HepG2 (cell line): ENCODE measurements at regions not wholly inside any gene's neighbourhood (a gene's known extent, or its start where the extent isn't known, plus 50 kb on each side); places are given as distances from the start of the nearest gene placed in this dataset.

Experiments
- ATAC-seq: fragments of 200-7000 bp; cut with Tn5 transposase; 3 replicates; pipeline ENCODE4 v1.9.1; 2020; ENCODE audit warnings: mild to moderate bottlenecking, moderate library complexity
- BruUV-seq: library from RNA; stranded (reverse); fragments of 400-500 nt; replicated peaks from 2 replicates; lab custom pipeline; 2021; lab: Mats Ljungman, UMichigan
- CTCF ChIA-PET: fragments of 300-600 bp; formaldehyde crosslinking; extraction: SDS; loops from one replicate; lab custom pipeline; 2021; ENCODE audit warnings: low total read pairs, inconsistent platforms, low intra/inter-chr PET ratio; lab: Yijun Ruan, JAX
- POLR2A ChIA-PET: fragments of 350-600 bp; sonication (Branson Sonifier 250); formaldehyde crosslinking; loops from one replicate; lab custom pipeline; 2020; ENCODE audit warnings: antibody characterized with exemption, inconsistent platforms; lab: Yijun Ruan, JAX
- DNase-seq: peaks from one replicate; pipeline ENCODE4 v3.0.0-alpha.2; 2015; ENCODE audit warnings: low spot score
- FAIRE-seq: peaks from 3 replicates; lab custom pipeline; 2011; peaks lifted over from hg19 to GRCh38; lab: Jason Lieb, UNC
- H2AFZ ChIP-seq: one replicate; pipeline ENCODE4 v1.6.1; 2011; ENCODE audit warnings: low read length, inconsistent platforms
- H3K27ac ChIP-seq: fragments of 300-600 bp; 3 replicates; pipeline ENCODE4 v1.8.0; 2011; ENCODE audit warnings: mixed run types, mild to moderate bottlenecking, mixed read lengths, low read length, inconsistent platforms; ENCODE audit not compliant: insufficient read depth; ENCODE audit errors: extremely low read length
- H3K27me3 ChIP-seq, 2 experiments: fragments of 200-600 bp in 1 of 2; 2 replicates in 1 of 2; 3 replicates in 1 of 2; pipeline versions ENCODE4 v1.6.0 to v1.8.0; 2011; ENCODE audit warnings: low read length in 2 of 2, mild to moderate bottlenecking in 2 of 2, moderate library complexity in 2 of 2, inconsistent platforms in 1 of 2; ENCODE audit not compliant: insufficient read depth in 2 of 2, control insufficient read depth in 1 of 2
- H3K36me3 ChIP-seq, 2 experiments: fragments of 200-600 bp in 1 of 2; replicated peaks in 1 of 2; 2 replicates in 1 of 2; 3 replicates in 1 of 2; pipeline versions ENCODE4 v1.5.1 to v1.8.0; 2011; ENCODE audit warnings: low read length in 2 of 2, inconsistent platforms in 1 of 2; ENCODE audit not compliant: insufficient read depth in 2 of 2, control insufficient read depth in 1 of 2
- H3K4me1 ChIP-seq: 2 replicates; pipeline ENCODE4 v1.5.1; 2012; ENCODE audit warnings: low read length, inconsistent platforms; ENCODE audit not compliant: insufficient read depth
- H3K4me2 ChIP-seq: 2 replicates; pipeline ENCODE4 v1.6.0; 2011; ENCODE audit warnings: low read depth, low read length, inconsistent platforms
- H3K4me3 ChIP-seq, 3 experiments: fragments of 200-600 bp in 1 of 3; sonication (generic), shearing (Covaris generic) in 1 of 3; replicated peaks in 1 of 3; 2 replicates each; pipeline ENCODE4 v1.5.1; 2011 to 2016; ENCODE audit warnings: low read length in 3 of 3, inconsistent platforms in 2 of 3, low read depth in 2 of 3, mild to moderate bottlenecking in 2 of 3, control low read depth in 1 of 3, mixed read lengths in 1 of 3; ENCODE audit not compliant: insufficient read depth in 1 of 3
- H3K79me2 ChIP-seq: one replicate; pipeline ENCODE4 v1.6.1; 2011; ENCODE audit warnings: low read length, inconsistent platforms; ENCODE audit not compliant: insufficient read depth
- H3K9ac ChIP-seq: 2 replicates; pipeline ENCODE4 v1.6.0; 2011; ENCODE audit warnings: mild to moderate bottlenecking, low read depth, low read length, inconsistent platforms; ENCODE audit not compliant: insufficient read depth
- H3K9me3 ChIP-seq: 2 replicates; pipeline ENCODE4 v1.5.1; 2012; ENCODE audit warnings: mild to moderate bottlenecking, low read length
- H4K20me1 ChIP-seq: 2 replicates; pipeline ENCODE4 v1.6.0; 2011; ENCODE audit warnings: inconsistent platforms, mild to moderate bottlenecking, low read length, moderate library complexity; ENCODE audit not compliant: insufficient read depth
- EED ChIP-seq: sonication (generic); formaldehyde crosslinking; IDR thresholded peaks from 2 replicates; pipeline ENCODE4 v1.5.0; 2020; ENCODE audit warnings: mild to moderate bottlenecking, missing genetic modification reagents
- FOXJ3 ChIP-seq: sonication (generic); formaldehyde crosslinking; IDR thresholded peaks from 2 replicates; pipeline ENCODE4 v1.4.0; 2020; ENCODE audit warnings: missing genetic modification reagents, mild to moderate bottlenecking, borderline replicate concordance
- HCFC1 ChIP-seq: fragments of 150-350 bp; IDR thresholded peaks from 2 replicates; pipeline ENCODE4 v1.6.1; 2014; ENCODE audit warnings: low read depth, low read length
- PCBP1 ChIP-seq: fragments of 200-400 bp; formaldehyde crosslinking; IDR thresholded peaks from 2 replicates; pipeline ENCODE4 v1.6.1; 2017; ENCODE audit warnings: mild to moderate bottlenecking, low read depth, low read length, borderline replicate concordance
- RCOR2 ChIP-seq: IDR thresholded peaks from 2 replicates; pipeline ENCODE4 v1.6.1; 2016; ENCODE audit warnings: missing biosample characterization, missing genetic modification reagents
- RXRB ChIP-seq: IDR thresholded peaks from 2 replicates; pipeline ENCODE4 v1.6.1; 2016; ENCODE audit warnings: borderline replicate concordance, missing genetic modification reagents, missing compliant biosample characterization
- SETDB1 ChIP-seq: sonication (generic); formaldehyde crosslinking; IDR thresholded peaks from 2 replicates; pipeline ENCODE4 v1.5.1; 2020; ENCODE audit warnings: missing genetic modification reagents, mild to moderate bottlenecking, borderline replicate concordance
- SPEN ChIP-seq: sonication (generic); formaldehyde crosslinking; IDR thresholded peaks from 2 replicates; pipeline ENCODE4 v1.5.1; 2020; ENCODE audit warnings: low read depth, mild to moderate bottlenecking, missing genetic modification reagents
- TEF ChIP-seq: sonication (generic); formaldehyde crosslinking; IDR thresholded peaks from 2 replicates; pipeline ENCODE4 v1.5.0; 2020; ENCODE audit warnings: missing genetic modification reagents
- ZBTB21 ChIP-seq: sonication (generic); formaldehyde crosslinking; IDR thresholded peaks from 2 replicates; pipeline ENCODE4 v1.4.0; 2020; ENCODE audit warnings: missing genetic modification reagents
- ZBTB25 ChIP-seq: IDR thresholded peaks from 2 replicates; pipeline ENCODE4 v1.6.1; 2018; ENCODE audit warnings: missing genetic modification reagents
- ZC3H13 ChIP-seq: sonication (generic); formaldehyde crosslinking; IDR thresholded peaks from 2 replicates; pipeline ENCODE4 v1.8.1; 2023; ENCODE audit warnings: mild to moderate bottlenecking, missing genetic modification reagents, moderate library complexity
- ZFP36L2 ChIP-seq: sonication (generic); formaldehyde crosslinking; IDR thresholded peaks from 2 replicates; pipeline ENCODE4 v1.4.0; 2020; ENCODE audit warnings: missing genetic modification reagents
- ZNF510 ChIP-seq: sonication (generic); formaldehyde crosslinking; IDR thresholded peaks from 2 replicates; pipeline ENCODE4 v1.4.0; 2020; ENCODE audit warnings: low read depth, mild to moderate bottlenecking, missing genetic modification reagents
- ZNF607 ChIP-seq: sonication (generic); formaldehyde crosslinking; IDR thresholded peaks from 2 replicates; pipeline ENCODE4 v1.5.1; 2020; ENCODE audit warnings: missing genetic modification reagents, mild to moderate bottlenecking, borderline replicate concordance
- ZNF740 ChIP-seq: sonication (generic); formaldehyde crosslinking; IDR thresholded peaks from 2 replicates; pipeline ENCODE4 v1.4.0; 2020; ENCODE audit warnings: missing genetic modification reagents
- WGBS: methylation state at CpG from one replicate; pipeline ENCODE4 v1.1.6; 2017; ENCODE audit warnings: low lambda C conversion rate; 5-methylcytosine and 5-hydroxymethylcytosine counted together
- in situ Hi-C: cut with HindIII; loops from 2 replicates; pipeline ENCODE4 v1.10.0; 2017; ENCODE audit warnings: low pct_unique_long_range_greater_than_20kb; ENCODE audit not compliant: extremely low pct_ligation_motif_present
- intact Hi-C: fragments of 100-400 bp; cut with micrococcal nuclease; formaldehyde crosslinking; loops from one replicate; pipeline ENCODE4 v1.10.0; 2022; ENCODE audit not compliant: unreplicated experiment

- no peaks in the 10 kb centered on the region for H3K79me2 ChIP-seq
- POLR2A ChIA-PET: no interaction called here
- intact Hi-C loops (no loop called here), in situ Hi-C loops (no loop called here)
- DNase-seq (no peak), FAIRE-seq (no peak), ATAC-seq (no peak)
- 10% methylated on average over 4 of the region's 4 CpGs for WGBS
- CTCF ChIA-PET: no interaction called here
- H3K27ac ChIP-seq: no peak overlapping the region
- no peak overlapping the region for H2AFZ ChIP-seq
- no peaks in the 10 kb centered on the region for H3K9me3 ChIP-seq
- H3K4me1 ChIP-seq: no peaks in the 10 kb centered on the region
- peaks cover 0 to 29% of the 10 kb centered on the region in 2 experiments; a peak in 2 of 5 replicates for H3K27me3 ChIP-seq
- TF ChIP-seq SPEN (CRISPR knock-in tag): no peak
- no peak for TF ChIP-seq RCOR2
- no peak for TF ChIP-seq ZNF740 (CRISPR knock-in tag)
- TF ChIP-seq ZNF510 (CRISPR knock-in tag): no peak
- TF ChIP-seq ZFP36L2 (CRISPR knock-in tag): no peak
- no peak overlapping the region for H3K9ac ChIP-seq
- H3K36me3 ChIP-seq: no peaks in the 10 kb centered on the region
- no peak overlapping the region for H3K4me2 ChIP-seq
- H3K4me3 ChIP-seq: no peak overlapping the region
- H4K20me1 ChIP-seq: no peaks in the 10 kb centered on the region
- no TSS peak for BruUV-seq
Observed at GRCh38 chr1:88466011-88466410, 218.1 kb upstream of the PKN2 start.

GRCh38 chr1:88466899-88467580 is 217.0 kb upstream of the PKN2 start:
- intact Hi-C loops (no loop called here), in situ Hi-C loops (no loop called here)
- Histone ChIP-seq H3K36me3 (no peaks in the 10 kb centered on the region), H3K27ac (no peak overlapping the region), H3K79me2 (no peaks in the 10 kb centered on the region), H3K4me3 (no peak overlapping the region), H3K4me2 (no peak overlapping the region), H3K9me3 (no peaks in the 10 kb centered on the region)
- FAIRE-seq (no peak), ATAC-seq (no peak)
- CTCF ChIA-PET: no interaction called here
- TF ChIP-seq PCBP1 (no peak), ZC3H13 (CRISPR knock-in tag) (no peak), ZNF607 (CRISPR knock-in tag) (no peak), ZBTB21 (CRISPR knock-in tag) (no peak), ZBTB25 (no peak), SETDB1 (no peak), FOXJ3 (CRISPR knock-in tag) (no peak), RXRB (no peak), TEF (no peak), EED (no peak), HCFC1 (no peak)
- TF ChIP-seq, all 625 proteins: peak for 0
- Histone ChIP-seq H3K9ac (no peak overlapping the region), H3K27me3 (peaks cover 0 to 19% of the 10 kb centered on the region in 2 experiments; a peak in 2 of 5 replicates), H3K4me1 (no peaks in the 10 kb centered on the region), H4K20me1 (no peaks in the 10 kb centered on the region), H2AFZ (no peak overlapping the region)
- 71% methylated on average over 23 of the region's 55 CpGs for WGBS
- no peak for DNase-seq
- BruUV-seq: no TSS peak
- POLR2A ChIA-PET: no interaction called here
